NCI-H2029 treated with DMSO at 0.1 percent for 48 hours (cell line): ENCODE measurements at regions not wholly inside any gene's neighbourhood (a gene's known extent, or its start where the extent isn't known, plus 50 kb on each side); places are given as distances from the start of the nearest gene placed in this dataset.

Experiments
- DNase-seq: peaks from one replicate; lab custom pipeline; 2025; lab: John Stamatoyannopoulos, UW

DNA sequence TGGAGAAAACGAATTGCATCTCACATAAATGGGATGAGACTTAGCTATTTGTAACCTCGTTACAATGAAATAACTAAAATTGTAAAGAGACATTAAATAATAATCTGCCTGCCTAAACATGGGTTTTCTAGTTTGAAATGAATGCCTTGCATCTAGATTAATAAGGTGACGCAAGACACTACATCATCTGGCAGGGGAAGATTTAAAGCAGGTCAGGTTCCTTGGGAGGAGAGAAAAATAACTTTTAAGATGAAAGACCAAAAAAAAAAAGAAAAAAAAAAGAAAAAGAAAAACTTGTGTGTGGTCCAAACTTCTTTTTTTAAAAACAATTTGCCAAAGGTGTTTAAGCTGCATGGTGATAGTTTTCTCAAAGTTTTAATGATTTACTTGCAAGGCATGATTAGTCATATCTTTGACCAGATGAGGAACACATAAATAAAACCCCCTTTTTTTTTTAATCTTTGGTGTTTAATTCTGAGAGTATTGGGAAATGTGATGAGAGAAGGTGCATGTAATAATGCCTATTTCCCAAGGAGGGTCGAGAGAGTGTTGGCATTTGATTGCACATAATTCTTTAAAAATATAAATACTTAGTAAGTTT, 122.9 kb upstream of the ADAMTSL1 start:
- DNase-seq: no peak

DNA sequence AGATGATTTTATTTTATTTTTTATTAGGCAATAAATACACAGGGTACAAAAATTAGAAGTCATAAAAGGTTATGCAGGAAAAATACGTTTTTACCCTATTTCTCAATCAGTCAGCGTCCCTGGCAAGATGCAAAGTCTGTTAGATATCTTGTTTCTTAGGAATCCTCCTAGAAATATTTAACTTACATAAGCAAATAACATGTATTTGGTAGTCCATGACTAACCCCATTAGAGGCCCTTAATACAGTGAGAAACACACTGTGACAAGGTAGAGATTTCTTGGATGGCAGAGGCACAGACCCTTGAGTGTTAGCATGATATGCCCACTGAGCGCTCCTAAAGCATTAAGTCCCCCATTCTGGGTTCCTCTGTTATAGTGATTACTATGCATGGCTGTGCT, 121.2 kb upstream of the ADAMTSL1 start:
- DNase-seq: no peak

DNA sequence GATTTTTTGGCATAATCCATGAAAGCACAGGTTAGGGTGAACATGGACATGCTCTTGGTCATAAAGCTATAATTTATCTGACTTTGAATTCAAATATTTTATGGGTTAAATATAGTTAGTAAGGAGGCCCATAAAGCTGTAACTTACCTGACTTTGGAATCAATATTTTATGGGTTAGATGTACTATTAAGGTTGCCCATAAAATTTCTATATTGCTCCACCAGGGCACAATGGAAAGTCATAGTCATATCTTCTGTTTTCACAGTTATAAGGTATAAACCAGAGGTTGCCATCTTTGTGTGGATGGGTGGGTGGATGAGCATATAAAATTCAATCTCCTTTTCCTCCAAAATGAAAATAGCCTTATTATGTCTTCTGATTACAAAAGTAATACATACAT, 120.5 kb upstream of the ADAMTSL1 start:
- DNase-seq: no peak

DNA sequence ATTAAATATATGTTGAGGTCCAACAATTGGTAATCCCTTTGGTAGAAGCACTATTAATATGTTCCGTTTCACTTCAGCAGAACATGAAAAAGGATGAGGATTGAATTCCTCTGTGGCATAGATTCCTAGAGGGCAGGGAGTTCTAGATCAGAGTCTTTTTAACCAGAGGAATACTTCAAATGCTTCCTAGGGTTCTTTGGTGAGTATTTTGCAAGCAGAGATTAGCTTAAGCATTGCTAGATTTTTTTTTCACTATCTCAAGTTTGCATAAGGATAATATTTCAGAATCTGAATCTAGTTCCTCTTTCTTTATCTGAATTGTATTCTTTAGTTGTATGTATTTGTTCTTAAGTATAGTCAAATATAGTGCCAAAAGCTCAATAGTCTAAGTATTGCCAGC, 116.6 kb upstream of the ADAMTSL1 start:
- no peak for DNase-seq

DNA sequence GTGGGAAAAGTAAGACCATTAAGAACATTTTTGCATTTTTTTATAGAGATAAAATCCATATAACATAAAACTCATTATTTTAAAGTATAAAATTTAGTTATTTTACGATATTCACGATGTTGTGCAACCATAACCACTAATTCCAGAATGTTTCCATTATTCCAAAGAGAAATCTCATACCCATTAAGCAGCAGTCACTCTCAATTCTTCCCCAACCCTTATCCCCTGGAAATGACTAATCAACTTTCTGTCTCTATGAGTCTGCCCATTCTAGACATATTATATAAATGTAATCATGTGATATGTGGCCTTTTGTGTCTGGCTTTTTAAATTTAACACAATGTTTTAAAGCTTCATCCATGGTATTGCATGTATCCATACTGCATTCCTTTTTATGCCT, 115.6 kb upstream of the ADAMTSL1 start:
- DNase-seq: no peak

DNA sequence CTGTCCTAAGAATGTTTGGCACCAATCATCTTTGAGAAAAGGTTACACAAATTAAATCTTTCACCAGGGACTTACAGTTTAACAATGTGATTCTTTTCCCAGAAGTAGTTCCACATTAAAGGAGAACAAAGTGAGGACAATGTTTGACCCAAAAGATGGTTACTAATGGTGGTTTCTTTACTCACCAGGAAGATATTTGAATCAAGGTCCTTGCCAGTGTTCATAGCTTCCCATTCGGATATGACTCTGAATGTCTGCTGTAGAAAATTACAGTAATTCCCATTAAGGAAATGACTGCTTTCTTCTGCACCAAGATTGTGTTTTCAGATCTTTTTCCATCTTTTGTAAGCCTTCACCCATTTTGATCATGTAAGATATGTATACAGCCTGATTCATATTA, 114.6 kb upstream of the ADAMTSL1 start:
- DNase-seq: no peak

DNA sequence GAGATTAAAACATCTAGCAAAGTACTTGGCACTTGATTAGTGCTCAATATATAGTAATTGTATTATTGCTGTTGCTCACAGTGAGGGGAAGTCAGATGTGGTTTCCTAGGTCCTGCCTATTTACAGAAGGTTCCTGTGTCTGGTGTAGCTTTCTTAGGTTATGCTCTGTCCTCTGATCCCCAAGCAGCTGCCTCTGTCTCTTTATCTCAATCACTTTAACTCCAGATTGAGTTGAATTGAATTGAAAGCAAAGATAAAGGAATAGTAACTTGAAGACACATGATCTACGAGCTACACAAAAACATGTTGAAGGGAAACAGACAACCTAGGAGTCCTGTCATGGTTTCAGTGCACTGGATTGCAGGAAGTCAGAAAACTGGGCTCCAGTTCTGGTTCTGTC, 113.9 kb upstream of the ADAMTSL1 start:
- DNase-seq: no peak

DNA sequence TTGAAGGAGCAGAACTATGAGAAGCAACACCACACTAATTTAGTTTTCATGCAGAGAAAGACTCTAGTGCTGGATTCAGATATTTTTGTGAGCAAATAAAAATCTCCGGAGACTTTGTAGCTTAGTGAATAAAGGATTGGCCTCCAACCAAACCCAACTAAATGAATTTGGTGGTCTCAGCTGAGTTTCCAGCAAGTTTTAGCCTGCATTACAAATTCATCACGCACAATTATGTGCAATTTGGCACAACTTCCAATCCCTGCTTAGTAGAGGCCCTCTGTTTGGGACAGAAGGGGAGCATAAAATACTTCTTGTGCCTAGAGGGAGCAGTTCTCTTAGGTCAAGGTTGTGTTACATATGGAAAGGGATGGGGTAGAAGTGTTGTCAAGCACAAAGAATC, 112.3 kb upstream of the ADAMTSL1 start:
- DNase-seq: no peak

DNA sequence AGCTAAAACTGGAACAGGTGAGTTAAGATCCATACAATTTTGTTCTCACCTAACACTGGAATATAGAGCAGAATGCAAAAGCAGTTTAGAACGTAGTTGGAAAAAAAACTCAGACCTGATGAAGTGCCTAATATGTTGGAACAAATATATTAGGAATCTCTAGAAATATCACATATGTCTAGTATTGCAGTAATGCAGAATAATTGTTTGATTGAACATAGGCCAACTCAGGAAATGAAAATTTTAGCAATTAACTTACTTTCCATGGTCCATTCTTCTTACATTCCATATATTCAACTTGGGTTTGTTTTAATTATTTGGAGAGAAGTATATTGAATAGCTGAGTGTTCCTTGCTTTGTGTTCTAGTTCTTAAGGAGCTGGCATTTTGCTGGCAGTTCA, 111.8 kb upstream of the ADAMTSL1 start:
- DNase-seq: no peak

DNA sequence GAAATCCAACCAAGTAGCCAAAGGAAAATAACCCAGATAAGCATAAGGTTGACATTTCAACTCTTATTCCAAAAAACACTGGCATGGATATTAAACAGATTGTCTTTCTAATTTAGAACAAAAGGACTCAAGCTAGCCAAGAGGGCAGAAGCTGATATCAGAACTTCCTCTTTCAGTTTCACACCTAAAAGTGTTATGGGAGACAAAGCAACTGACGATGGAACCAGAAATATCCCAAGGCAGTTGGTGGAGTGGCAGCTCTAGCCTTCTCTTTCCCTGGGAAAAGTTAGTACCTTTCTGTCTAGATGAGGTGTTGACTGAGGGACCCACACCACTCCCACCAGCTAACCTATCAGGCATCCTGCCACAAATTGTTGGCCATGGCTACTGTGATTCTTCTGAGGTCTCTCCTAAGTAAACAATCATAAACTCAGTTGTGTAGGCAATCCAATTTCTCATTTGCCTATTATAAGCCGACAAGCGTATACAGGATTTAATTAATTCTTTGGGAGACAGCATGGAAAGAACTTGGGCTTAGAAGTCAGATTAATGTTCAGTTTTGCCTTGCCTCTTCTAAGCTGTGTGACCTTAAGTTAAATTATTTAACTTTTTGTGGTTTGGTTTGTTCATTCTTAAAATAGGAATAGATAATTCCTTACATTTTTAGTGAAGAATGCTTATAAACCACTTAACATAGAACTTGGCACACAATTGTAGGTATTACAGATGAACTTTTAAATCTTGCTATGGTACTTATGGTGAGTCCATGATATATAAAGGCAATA, 110.9 kb upstream of the ADAMTSL1 start:
- DNase-seq: no peak

DNA sequence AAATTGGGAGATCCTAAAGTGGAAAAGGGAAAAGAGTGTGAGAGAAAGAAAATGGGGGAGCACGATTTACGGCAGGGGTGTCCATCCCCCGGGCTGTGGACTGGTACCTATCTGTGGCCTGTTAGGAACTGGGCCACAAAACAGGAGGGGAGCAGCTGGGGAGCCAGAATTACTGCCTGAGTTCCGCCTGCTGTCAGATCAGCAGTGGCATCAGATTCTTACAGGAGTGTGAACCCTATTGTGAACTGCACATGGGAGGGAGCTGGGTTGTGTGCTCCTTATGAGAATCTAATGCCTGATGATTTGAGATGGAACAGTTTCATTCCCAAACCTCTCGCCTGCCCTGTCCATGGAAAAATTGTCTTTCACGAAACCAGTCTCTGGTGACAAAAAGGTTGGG, 108.3 kb upstream of the ADAMTSL1 start:
- no peak for DNase-seq

DNA sequence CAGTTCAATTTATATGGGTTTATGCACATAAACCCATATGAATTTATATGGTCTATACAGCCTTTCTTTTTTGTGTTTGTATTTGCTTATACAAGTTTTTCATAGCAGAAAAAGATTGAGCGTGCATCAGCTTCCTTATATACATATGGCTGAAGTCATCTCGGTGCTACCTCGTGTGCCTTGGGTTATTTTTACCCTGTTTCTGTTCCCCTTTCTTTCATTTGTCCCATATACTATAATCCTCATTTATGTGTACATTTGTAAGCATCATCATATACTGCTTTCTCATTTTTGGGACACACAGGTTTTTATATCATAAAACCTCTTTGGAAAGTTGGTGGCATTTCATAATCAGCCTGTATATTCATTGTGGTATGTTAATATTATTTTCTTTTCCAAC, 107.8 kb upstream of the ADAMTSL1 start:
- DNase-seq: no peak

DNA sequence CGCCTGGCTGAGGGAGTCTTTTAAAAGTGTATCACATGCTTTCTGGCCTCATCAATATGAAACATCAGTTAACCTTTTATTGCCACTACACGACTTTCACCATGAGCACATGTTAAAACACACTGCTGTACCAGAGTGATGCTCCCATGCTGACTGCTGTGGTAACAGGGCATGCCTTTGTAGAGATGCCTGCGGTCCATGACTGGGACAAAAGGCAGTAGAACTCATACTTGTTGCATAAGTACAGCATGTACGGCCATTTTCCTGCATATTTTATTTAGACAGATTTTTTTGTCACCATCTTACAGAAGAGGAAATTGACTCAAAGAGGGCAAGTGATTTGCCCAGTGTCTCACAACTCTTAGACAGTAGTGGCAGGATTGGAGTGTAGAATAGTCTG, 105.7 kb upstream of the ADAMTSL1 start:
- DNase-seq: no peak

DNA sequence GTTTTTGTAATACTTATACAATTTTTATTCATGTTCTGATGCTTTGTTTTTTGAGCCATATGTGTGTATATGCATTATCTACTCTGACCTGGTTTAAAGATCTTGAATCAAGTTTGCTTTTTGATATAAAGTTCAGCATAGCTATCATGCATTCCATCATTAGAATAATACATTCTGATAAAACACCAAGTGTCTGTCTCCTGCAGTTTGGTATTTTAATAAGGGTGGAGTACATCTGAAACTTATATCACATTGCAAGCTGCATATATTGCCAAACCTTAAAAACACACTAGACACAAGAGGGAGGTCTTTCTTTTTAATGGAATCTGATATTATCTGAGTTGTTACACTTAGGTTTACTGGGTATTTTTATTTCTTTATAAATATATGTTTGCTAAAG, 102.8 kb upstream of the ADAMTSL1 start:
- DNase-seq: no peak

DNA sequence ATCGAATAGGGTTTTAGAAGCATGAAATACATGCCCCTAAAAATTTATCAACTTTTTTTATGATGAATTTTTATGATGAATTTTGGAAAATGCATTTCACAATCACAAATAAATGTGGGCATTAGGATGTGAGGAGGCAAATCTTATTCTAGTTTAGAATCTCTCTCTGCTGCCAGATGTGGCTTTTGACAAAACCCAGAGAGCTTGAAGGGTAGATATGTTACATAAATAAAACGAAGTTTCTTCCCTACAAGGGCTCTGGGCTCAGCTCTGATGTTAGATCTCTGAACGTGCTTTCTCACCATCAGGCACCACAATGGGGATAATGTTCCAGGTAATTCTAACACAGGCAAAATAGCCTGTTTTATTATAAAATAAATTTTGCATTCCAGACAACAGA, 102.3 kb upstream of the ADAMTSL1 start:
- no peak for DNase-seq

DNA sequence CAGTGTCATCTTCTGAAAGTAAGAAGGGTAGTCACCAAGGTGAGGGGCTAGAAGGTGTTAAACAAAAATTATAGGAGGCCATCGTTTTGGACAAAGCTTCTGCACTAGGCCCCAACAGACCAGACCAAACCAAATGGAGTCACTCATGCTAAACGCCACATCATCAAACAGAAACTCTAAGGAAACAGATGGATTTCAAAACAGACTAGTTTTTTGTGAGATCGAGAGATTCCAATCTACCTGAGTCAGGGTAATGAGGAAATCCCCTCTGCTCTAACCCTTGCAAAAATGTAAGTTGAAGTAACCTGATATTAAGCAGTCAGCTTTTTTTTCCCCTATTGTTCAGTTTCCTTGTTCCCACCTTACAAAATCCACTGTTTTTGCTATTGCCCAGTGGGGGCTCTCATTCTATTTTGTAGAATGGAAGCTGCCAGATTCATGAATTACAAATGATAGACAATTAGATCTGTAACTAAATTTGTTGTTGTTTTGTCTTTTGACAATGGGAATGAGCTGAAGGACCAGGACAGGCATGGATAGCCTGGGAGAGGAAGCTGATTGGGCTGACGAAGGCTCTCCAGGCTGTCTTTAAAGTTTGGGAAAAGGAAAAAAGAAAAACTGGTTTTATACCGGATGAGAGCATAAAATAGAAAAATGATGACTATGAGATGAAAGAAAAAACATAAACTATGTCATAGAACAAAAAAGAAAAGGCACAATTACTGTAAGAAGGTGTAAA, 94.7 kb upstream of the ADAMTSL1 start:
- DNase-seq: no peak

DNA sequence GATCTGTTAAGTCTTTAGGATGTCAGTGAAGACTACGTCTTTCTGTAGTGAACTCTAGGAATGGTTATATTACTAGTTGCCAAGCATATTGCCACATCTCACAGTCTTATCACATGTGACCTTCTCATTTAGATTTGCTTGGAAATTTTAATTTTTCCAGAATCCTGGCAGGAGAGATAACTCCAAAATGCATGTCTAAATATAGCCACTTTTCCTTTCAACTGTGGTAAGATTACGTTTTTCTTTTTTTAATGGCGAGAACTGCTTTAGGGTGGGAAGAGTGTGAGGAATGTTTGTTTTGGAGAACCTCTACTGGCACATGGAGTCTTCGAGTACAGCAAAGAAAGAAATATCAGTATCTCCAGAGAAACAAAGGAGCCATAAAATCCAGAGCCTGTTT, 91.7 kb upstream of the ADAMTSL1 start:
- DNase-seq: no peak

DNA sequence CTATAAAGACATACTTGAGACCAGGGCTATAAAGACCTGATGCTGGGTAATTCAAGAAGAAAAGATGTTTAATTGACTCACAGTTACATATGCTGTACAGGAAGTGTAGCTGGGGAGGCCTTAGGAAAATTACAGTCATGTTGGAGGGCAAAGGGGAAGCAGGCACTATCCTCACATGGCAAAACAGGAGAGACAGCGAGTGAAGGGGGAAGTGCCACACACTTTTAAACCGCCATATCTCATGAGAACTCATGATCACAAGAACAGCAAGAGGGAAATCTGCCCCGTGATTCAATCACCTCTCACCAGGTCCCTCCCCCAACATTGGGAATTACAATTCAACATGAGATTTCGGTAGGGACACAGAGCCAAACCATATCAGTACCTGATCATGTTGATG, 89.9 kb upstream of the ADAMTSL1 start:
- no peak for DNase-seq

DNA sequence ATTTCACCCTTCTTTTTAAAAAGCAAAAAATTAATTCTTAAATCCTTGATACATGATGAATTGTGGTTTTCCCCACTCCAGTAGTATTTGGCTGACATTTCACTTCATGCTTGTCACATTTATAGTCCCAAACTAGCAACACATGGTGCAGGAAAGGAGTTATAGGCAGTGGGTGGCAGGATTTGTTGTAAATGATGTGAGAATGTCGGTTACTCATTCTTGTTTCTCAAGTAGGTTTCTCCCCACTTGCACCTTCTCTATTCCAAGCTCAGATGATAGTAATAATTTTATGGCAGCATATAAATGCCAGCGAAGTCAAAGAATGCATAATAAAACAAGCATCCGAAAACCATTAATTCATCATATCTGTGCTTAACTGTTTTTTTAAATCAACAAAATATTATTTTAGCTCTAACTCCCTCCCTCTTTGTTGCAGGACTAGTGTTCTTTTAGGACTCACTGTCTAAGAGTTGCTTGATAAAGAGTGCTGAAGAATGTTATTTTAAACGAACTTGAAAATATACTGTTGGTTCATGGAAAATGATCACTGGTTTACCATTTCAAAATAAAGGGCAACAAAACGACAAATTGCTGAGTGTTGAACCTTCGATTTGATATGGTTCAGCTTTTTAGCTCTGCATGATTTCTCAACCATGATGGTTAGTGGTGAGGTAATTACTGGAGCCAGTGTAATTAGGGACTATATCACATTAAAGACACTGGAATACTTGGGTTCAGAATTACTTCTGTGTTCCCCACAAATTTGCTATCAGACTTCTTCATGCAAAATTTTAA, 88.1 kb upstream of the ADAMTSL1 start:
- DNase-seq: no peak

DNA sequence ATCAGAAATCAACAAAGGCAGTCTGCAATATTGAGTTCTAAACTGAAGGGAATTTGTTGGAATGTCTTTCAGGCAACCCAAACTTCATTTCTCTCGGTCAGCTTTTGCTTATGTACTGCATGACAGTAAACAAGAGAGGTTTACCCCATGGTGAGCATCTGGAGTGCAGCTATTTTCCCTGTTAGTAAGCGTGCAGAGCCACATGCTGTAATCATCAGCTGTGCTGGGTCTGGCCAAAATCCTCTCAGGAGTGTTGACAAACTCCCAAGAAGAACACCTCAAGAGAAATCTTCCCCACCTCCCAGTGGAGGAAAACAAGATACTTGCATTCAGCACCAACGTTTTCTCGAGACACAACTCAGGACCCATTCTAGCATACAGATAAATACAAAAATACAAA, 83.6 kb upstream of the ADAMTSL1 start:
- DNase-seq: no peak

DNA sequence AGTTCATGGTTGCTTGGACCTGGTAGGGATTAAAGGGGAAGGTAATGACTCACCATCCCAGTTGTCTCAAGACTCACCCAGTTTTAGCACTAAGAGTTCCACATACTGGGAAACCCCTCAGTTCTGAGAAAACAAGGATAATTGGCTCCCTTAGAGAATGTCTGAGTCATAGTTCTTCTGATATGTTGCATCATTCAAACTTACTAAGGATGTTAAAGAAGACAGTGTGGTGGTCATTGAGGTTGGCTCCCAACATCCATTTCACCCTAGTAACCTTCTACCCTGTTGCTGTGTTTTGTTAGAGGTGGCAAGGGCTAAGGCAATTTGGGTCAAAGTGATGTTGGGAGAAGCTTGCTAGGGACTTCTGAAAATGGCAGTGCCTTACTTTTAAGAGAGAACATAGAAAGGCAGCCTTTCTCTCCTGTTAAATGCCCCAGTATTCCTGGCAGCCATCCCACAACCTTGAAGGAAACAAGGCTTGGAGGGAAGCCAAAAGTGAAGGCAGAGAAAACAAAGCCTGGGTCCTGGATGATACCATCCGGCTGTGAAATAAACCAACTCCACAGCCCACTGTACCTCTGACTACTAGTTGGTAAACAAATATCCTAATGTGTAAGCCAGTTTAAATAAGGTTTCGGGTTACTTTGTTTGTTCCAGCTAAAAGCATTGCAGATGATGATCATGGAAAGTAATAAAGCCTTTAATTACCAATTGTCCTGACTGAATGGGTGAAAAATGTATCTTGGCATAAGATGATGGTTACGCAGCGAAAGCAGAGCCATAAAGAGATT, 80.4 kb upstream of the ADAMTSL1 start:
- DNase-seq: peak; percentile 92

DNA sequence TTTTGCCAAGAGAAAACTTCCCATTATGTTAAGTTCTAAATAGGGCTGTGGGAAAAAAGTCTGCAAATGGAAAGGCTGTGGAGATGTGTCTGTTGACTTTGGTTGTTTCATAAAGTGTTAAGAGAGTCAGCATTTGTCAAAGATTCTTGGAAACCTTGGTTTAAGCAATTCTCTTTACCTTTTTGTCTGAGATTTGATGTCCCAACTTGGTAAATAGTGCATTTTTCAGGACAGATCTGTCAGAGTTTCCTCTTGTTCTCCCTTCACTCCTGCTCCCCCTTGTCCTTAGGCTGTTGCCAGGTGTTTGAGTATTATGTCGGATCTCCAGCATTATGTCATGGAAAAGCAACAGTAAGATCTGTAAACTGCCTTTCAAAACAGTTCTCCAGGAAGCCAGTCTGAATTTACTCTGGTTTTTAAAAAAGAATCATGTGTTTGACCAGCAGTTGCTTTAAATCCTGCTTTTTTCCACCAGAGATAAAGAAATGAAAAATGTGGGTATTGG, 79.1 kb upstream of the ADAMTSL1 start:
- no peak for DNase-seq
